HL-60 (cell line): ENCODE measurements at regions not wholly inside any gene's neighbourhood (a gene's known extent, or its start where the extent isn't known, plus 50 kb on each side); places are given as distances from the start of the nearest gene placed in this dataset.

Experiments
- DNase-seq, 2 experiments: peaks; one replicate each; pipeline ENCODE4 v3.0.0-alpha.2; 2010 to 2020; ENCODE audit warnings: low read depth in 1 of 2, low spot score in 1 of 2
- H3K27ac ChIP-seq: fragments of 250-450 bp; sonication (Bioruptor Pico); replicated peaks from 2 replicates; pipeline ENCODE4 v1.5.1; 2020; ENCODE audit warnings: mild to moderate bottlenecking, moderate library complexity
- H3K27me3 ChIP-seq: fragments of 250-450 bp; sonication (Bioruptor Pico); 2 replicates; pipeline ENCODE4 v1.5.1; 2021; ENCODE audit warnings: mild to moderate bottlenecking, moderate library complexity; ENCODE audit not compliant: insufficient read depth, poor library complexity, severe bottlenecking
- H3K4me3 ChIP-seq: replicated peaks from 2 replicates; pipeline ENCODE4 v1.5.1; 2011; ENCODE audit warnings: mild to moderate bottlenecking, control low read depth, low read length; ENCODE audit not compliant: insufficient read depth
- CTCF ChIP-seq: IDR thresholded peaks from one replicate; pipeline ENCODE4 v1.5.1; 2011; ENCODE audit warnings: low read length, control low read depth, inconsistent platforms; ENCODE audit not compliant: insufficient read depth
- GABPA ChIP-seq: IDR thresholded peaks from 2 replicates; pipeline ENCODE4 v1.6.1; 2012; ENCODE audit warnings: low read depth
- POLR2AphosphoS5 ChIP-seq: IDR thresholded peaks from 2 replicates; pipeline ENCODE4 v1.6.1; 2012; ENCODE audit warnings: low read depth
- REST ChIP-seq: IDR thresholded peaks from 2 replicates; pipeline ENCODE4 v1.6.1; 2012; ENCODE audit warnings: low read depth; ENCODE audit not compliant: insufficient replicate concordance
- SPI1 ChIP-seq: IDR thresholded peaks from 2 replicates; pipeline ENCODE4 v1.6.1; 2012; ENCODE audit warnings: low read depth, mild to moderate bottlenecking, borderline replicate concordance

GRCh38 chr6:102298051-102298450 lies 904.5 kb downstream of the GRIK2 start:
- Histone ChIP-seq H3K4me3 (no peak overlapping the region), H3K27ac (no peak overlapping the region), H3K27me3 (no peaks in the 10 kb centered on the region)
- TF ChIP-seq REST (no peak), CTCF (no peak), POLR2AphosphoS5 (no peak), GABPA (no peak), SPI1 (no peak)
- DNase-seq: no peak
